GM12872 (cell line): ENCODE measurements at regions not wholly inside any gene's neighbourhood (a gene's known extent, or its start where the extent isn't known, plus 50 kb on each side); places are given as distances from the start of the nearest gene placed in this dataset.

Experiments
- CTCF ChIP-seq: IDR thresholded peaks from 3 replicates; pipeline ENCODE4 v1.5.1; 2011; ENCODE audit warnings: low read depth, mild to moderate bottlenecking, low read length, moderate library complexity; ENCODE audit not compliant: insufficient read depth

DNA sequence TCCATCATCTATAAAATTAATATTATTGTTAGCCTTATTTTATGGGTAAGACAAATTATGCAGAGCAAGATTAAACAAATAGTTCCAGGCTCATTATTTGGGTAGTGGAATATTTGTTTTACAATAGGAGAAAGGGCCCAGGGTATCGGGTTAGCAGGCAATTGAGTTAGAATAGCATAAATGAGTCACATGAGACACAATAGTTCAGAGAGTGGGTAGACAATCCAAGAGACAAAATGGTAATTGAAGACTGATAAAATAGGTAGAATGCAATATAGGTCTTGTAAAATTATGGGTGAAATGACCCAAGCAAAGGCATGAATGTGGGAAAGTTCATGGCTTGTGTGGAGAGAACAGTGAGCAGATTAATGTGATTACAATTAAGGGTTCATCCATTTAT is 790.9 kb upstream of the GCFC2 start:
- no peak for TF ChIP-seq CTCF

DNA sequence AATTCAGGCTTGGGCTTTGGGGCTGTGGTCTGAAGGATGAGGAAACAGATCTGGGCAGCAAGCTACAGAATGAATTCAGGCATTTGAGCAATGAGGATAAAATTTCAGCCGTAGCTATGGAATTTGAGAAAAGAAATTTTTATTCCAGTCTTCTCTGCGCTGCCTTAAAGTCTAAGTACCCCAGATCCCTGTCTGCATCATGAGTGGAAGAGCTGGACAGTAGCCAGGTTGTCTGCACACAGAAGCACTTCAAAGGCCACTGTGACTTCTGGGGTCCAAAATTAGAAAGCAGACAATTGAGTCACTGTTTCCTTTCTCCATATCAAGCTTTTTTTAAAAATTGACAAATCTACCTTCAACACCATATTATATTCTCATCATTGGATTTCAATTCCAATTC is 787.6 kb upstream of the GCFC2 start:
- TF ChIP-seq CTCF = no peak

- TF ChIP-seq CTCF = no peak
Measured at GRCh38 chr2:76491503-76491902, 780.8 kb upstream of the GCFC2 start.

GRCh38 chr2:76478266-76479035 is 767.7 kb upstream of the GCFC2 start:
- TF ChIP-seq CTCF = no peak

GRCh38 chr2:76472946-76473345 is 762.2 kb upstream of the GCFC2 start:
- no peak for TF ChIP-seq CTCF

GRCh38 chr2:76469066-76469465 is 758.4 kb upstream of the GCFC2 start:
- no peak for TF ChIP-seq CTCF

- TF ChIP-seq CTCF = no peak
Measured at GRCh38 chr2:76467326-76467725, 756.6 kb upstream of the GCFC2 start.
